ENCODE measurements at regions not wholly inside any gene's neighbourhood (a gene's known extent, or its start where the extent isn't known, plus 50 kb on each side); places are given as distances from the start of the nearest gene placed in this dataset.

- Mint-ChIP-seq H3K9me3 (peaks cover 3% of the 10 kb centered on the region; the same call in 1 of the 3 replicates), H3K4me1 (peaks cover 10% of the 10 kb centered on the region; the same call in 2 of the 3 replicates), H3K27me3 (ENCODE audit: insufficient read depth, low read depth, poor library complexity) (peaks cover 4% of the 10 kb centered on the region), H3K27ac (no peak overlapping the region), H3K36me3 (ENCODE audit: low read depth) (no peaks in the 10 kb centered on the region), H3K4me3 (no peak overlapping the region)
- Histone ChIP-seq H3K4me3 (no peak overlapping the region), H3K4me1 (ENCODE audit: insufficient read depth) (no peaks in the 10 kb centered on the region), H3K9me2 (ENCODE audit: insufficient read depth) (peaks cover 7% of the 10 kb centered on the region; the same call in 1 of the 2 replicates), H3F3A (replicated peaks; ENCODE audit: low read depth) (no peaks in the 10 kb centered on the region), H3K36me3 (ENCODE audit: insufficient read depth) (no peaks in the 10 kb centered on the region), H3K27me3 (ENCODE audit: insufficient read depth) (no peaks in the 10 kb centered on the region), H3K4me2 (no peak overlapping the region), H3K79me2 (replicated peaks; ENCODE audit: insufficient read depth) (no peaks in the 10 kb centered on the region), H2AFZ (no peak overlapping the region), H3K27ac (ENCODE audit: low read depth) (no peak overlapping the region), H4K20me1 (replicated peaks; ENCODE audit: insufficient read depth) (no peaks in the 10 kb centered on the region)
- no peak for TF ChIP-seq JUNB (IDR thresholded peaks at IDR 0.05; ENCODE audit: unreplicated experiment)
- no peak for TF ChIP-seq CTCF (conservative IDR thresholded peaks at IDR 0.05; ENCODE audit: low read depth in 2 of 2)
- TF ChIP-seq REST (IDR thresholded peaks at IDR 0.05; ENCODE audit: unreplicated experiment), result no peak
- no peak for TF ChIP-seq ZNF331 (CRISPR knock-in tag; IDR thresholded peaks at IDR 0.05; ENCODE audit: low read depth)
- TF ChIP-seq ZNF462 (CRISPR knock-in tag; IDR thresholded peaks at IDR 0.05), result no peak
- TF ChIP-seq POLR2AphosphoS5 (IDR thresholded peaks at IDR 0.05; ENCODE audit: low read depth), result no peak
- TF ChIP-seq NANOG (IDR thresholded peaks at IDR 0.05; ENCODE audit: borderline replicate concordance), result no peak
- DNase-seq (ENCODE audit: low spot score) (no peak), ATAC-seq (no peak)
Measured at GRCh38 chr13:40118337-40118736, 462.9 kb downstream of the COG6 start.

Data from GM23338 (cell line).